Spleen (tissue), 11 donors: ENCODE measurements at regions not wholly inside any gene's neighbourhood (a gene's known extent, or its start where the extent isn't known, plus 50 kb on each side); places are given as distances from the start of the nearest gene placed in this dataset.

Experiments used
- DNase-seq: peaks from one replicate; pipeline ENCODE4 v3.0.0-alpha.2; 2020
- H3K27ac ChIP-seq, 8 donors: fragments of 200-600 bp; sonication (generic) in 7 of 8; 1 replicate in 4 of 8; 2 replicates in 4 of 8; pipeline versions ENCODE4 v1.5.0 to v1.8.0; 2016 to 2021; ENCODE audit warnings: inconsistent platforms in 4 of 8, mild to moderate bottlenecking in 4 of 8, moderate library complexity in 1 of 8
- H3K27me3 ChIP-seq, 7 donors: fragments of 200-600 bp; sonication (generic) in 6 of 7; replicated peaks in 1 of 7; 1 replicate in 4 of 7; 2 replicates in 3 of 7; pipeline versions ENCODE4 v1.5.0 to v1.8.0; 2016 to 2021; ENCODE audit warnings: inconsistent platforms in 3 of 7, mild to moderate bottlenecking in 1 of 7
- H3K36me3 ChIP-seq, 6 donors: fragments of 200-600 bp; sonication (generic) in 5 of 6; 1 replicate in 4 of 6; 2 replicates in 2 of 6; pipeline versions ENCODE4 v1.5.0 to v1.8.0; 2016 to 2021; ENCODE audit warnings: inconsistent platforms in 2 of 6
- H3K4me1 ChIP-seq, 6 donors: fragments of 200-600 bp; sonication (generic) in 5 of 6; 1 replicate in 3 of 6; 2 replicates in 3 of 6; pipeline versions ENCODE4 v1.5.0 to v1.8.0; 2016 to 2021; ENCODE audit warnings: inconsistent platforms in 3 of 6
- H3K4me3 ChIP-seq, 8 donors: fragments of 200-600 bp; sonication (generic) in 7 of 8; 1 replicate in 4 of 8; 2 replicates in 4 of 8; pipeline versions ENCODE4 v1.5.0 to v1.8.0; 2016 to 2021; ENCODE audit warnings: inconsistent platforms in 4 of 8, mild to moderate bottlenecking in 4 of 8, moderate library complexity in 2 of 8
- H3K9me3 ChIP-seq, 8 donors: fragments of 200-600 bp; sonication (generic) in 7 of 8; 1 replicate in 4 of 8; 2 replicates in 4 of 8; pipeline versions ENCODE4 v1.5.0 to v1.8.0; 2016 to 2021; ENCODE audit warnings: inconsistent platforms in 4 of 8
- CTCF ChIP-seq, 11 experiments: fragments of 200-600 bp in 7 of 11; fragments of 450-650 bp in 4 of 11; sonication (generic) in 4 of 11; IDR thresholded peaks in 8 of 11; conservative IDR thresholded peaks in 3 of 11; 1 replicate in 7 of 11; 2 replicates in 4 of 11; pipeline versions ENCODE4 v1.4.0 to v1.8.0; 2016 to 2021; ENCODE audit warnings: antibody characterized with exemption in 11 of 11, inconsistent platforms in 4 of 11, mild to moderate bottlenecking in 1 of 11
- POLR2A ChIP-seq, 3 donors: fragments of 450-650 bp; IDR thresholded peaks; one replicate each; pipeline ENCODE4 v1.5.1; 2017; ENCODE audit warnings: antibody characterized with exemption in 3 of 3, mild to moderate bottlenecking in 1 of 3
- POLR2AphosphoS5 ChIP-seq, 3 donors: sonication (generic); formaldehyde crosslinking; IDR thresholded peaks; one replicate each; pipeline ENCODE4 v1.5.1; 2017; ENCODE audit warnings: antibody characterized with exemption in 3 of 3
- WGBS, 5 donors: extraction: QIAGEN DNeasy Blood & Tissue Kit in 3 of 5; methylation state at CpG; one replicate each; pipeline versions ENCODE4 v1.1.5 to v1.1.7; 2013 to 2018; 5-methylcytosine and 5-hydroxymethylcytosine counted together
- intact Hi-C: fragments of 100-400 bp; cut with DNase I; formaldehyde crosslinking; loops from one replicate; pipeline ENCODE4 v1.15.0; 2023; ENCODE audit warnings: low total_unique reads
- donor health status: healthy with polysubstance abuse.
- donor health status: DM: no; HTN: no; CAD: no; lungs with moderate emphysema.
- donor health status: DM: no; HTN: no; CAD: no.
- donor health status: Bipolar disorder and iron deficiency.
- donor health status: healthy.
- donor health status: DM: no; HTN: no; CAD: no.
- donor health status: DM: yes; HTN: yes; CAD: no.

GRCh38 chr18:59966913-59967312, 67.1 kb downstream of the PMAIP1 start:
- DNase-seq = no peak
- WGBS, 5 donors = 72 to 89% (median 73%) methylated on average over 2 of the region's 2 CpGs
- Histone ChIP-seq H3K4me3 (no peak overlapping the region), H3K9me3 (no peaks in the 10 kb centered on the region), H3K4me1 (no peaks in the 10 kb centered on the region), H3K36me3 (no peaks in the 10 kb centered on the region), H3K27me3 (peaks cover 0 to 23% (median 10%) of the 10 kb centered on the region in 7 donors), H3K27ac (no peak overlapping the region)
- intact Hi-C loops = no loop called here
- TF ChIP-seq POLR2AphosphoS5 (IDR thresholded peaks at IDR 0.05) (no peak), POLR2A (IDR thresholded peaks at IDR 0.05) (no peak), CTCF (IDR thresholded peaks at IDR 0.05 in 8 of 11, conservative IDR thresholded peaks at IDR 0.05 in 3 of 11) (no peak)

GRCh38 chr18:59963229-59963628, 63.4 kb downstream of the PMAIP1 start:
- intact Hi-C loops = no loop called here

GRCh38 chr18:59961070-59961469, 61.3 kb downstream of the PMAIP1 start:
- no peaks in the 10 kb centered on the region for H3K9me3 ChIP-seq
- no peaks in the 10 kb centered on the region for H3K36me3 ChIP-seq
- H3K4me1 ChIP-seq = peaks cover 0 to 19% (median 0%) of the 10 kb centered on the region in 6 donors
- WGBS, 5 donors = 42 to 67% (median 54%) methylated on average over 4 of the region's 4 CpGs
- intact Hi-C loops = no loop called here
- TF ChIP-seq POLR2AphosphoS5 (IDR thresholded peaks at IDR 0.05) (no peak), CTCF (IDR thresholded peaks at IDR 0.05 in 8 of 11, conservative IDR thresholded peaks at IDR 0.05 in 3 of 11) (no peak), POLR2A (IDR thresholded peaks at IDR 0.05) (no peak)
- H3K4me3 ChIP-seq = no peak overlapping the region
- no peak for DNase-seq
- no peak overlapping the region for H3K27ac ChIP-seq
- H3K27me3 ChIP-seq = no peaks in the 10 kb centered on the region

More at GRCh38 chr18:59963229-59963628, 63.4 kb downstream of the PMAIP1 start:
- Histone ChIP-seq H3K4me3 (no peak overlapping the region), H3K36me3 (no peaks in the 10 kb centered on the region), H3K9me3 (no peaks in the 10 kb centered on the region), H3K27ac (no peak overlapping the region), H3K27me3 (peaks cover 0 to 6% (median 0%) of the 10 kb centered on the region in 7 donors), H3K4me1 (peaks cover 0 to 14% (median 0%) of the 10 kb centered on the region in 6 donors)
- no peak for DNase-seq
- no peak for TF ChIP-seq POLR2AphosphoS5 (IDR thresholded peaks at IDR 0.05)
- no peak for TF ChIP-seq POLR2A (IDR thresholded peaks at IDR 0.05)
- no peak for TF ChIP-seq CTCF (IDR thresholded peaks at IDR 0.05 in 8 of 11, conservative IDR thresholded peaks at IDR 0.05 in 3 of 11)
- WGBS, 5 donors = 65 to 73% (median 66%) methylated on average over 5 of the region's 5 CpGs

GRCh38 chr18:59960272-59960671, 60.5 kb downstream of the PMAIP1 start:
- no peaks in the 10 kb centered on the region for H3K36me3 ChIP-seq
- no peak for TF ChIP-seq POLR2A (IDR thresholded peaks at IDR 0.05)
- TF ChIP-seq POLR2AphosphoS5 (IDR thresholded peaks at IDR 0.05) = no peak
- TF ChIP-seq CTCF (IDR thresholded peaks at IDR 0.05 in 8 of 11, conservative IDR thresholded peaks at IDR 0.05 in 3 of 11) = no peak
- 82 to 96% (median 89%) methylated on average over 2 of the region's 2 CpGs for WGBS, 5 donors
- no peak overlapping the region for H3K4me3 ChIP-seq
- peaks cover 0 to 19% (median 0%) of the 10 kb centered on the region in 6 donors for H3K4me1 ChIP-seq
- intact Hi-C loops = no loop called here
- H3K9me3 ChIP-seq = no peaks in the 10 kb centered on the region
- DNase-seq = no peak
- H3K27ac ChIP-seq = no peak overlapping the region
- no peaks in the 10 kb centered on the region for H3K27me3 ChIP-seq
